Transverse colon (tissue), 4 donors: ENCODE measurements at regions not wholly inside any gene's neighbourhood (a gene's known extent, or its start where the extent isn't known, plus 50 kb on each side); places are given as distances from the start of the nearest gene placed in this dataset.

Source experiments
- DNase-seq: peaks from one replicate; pipeline ENCODE4 v3.0.0-alpha.2; 2019
- H3K27ac ChIP-seq, 4 donors: fragments of 200-600 bp; sonication (generic); 2 replicates each; pipeline ENCODE4 v1.5.1; 2016 to 2018; ENCODE audit warnings: inconsistent platforms in 4 of 4
- H3K27me3 ChIP-seq: fragments of 200-600 bp; sonication (generic); 2 replicates; pipeline ENCODE4 v1.5.1; 2017; ENCODE audit warnings: inconsistent platforms
- H3K36me3 ChIP-seq, 4 donors: fragments of 200-600 bp; sonication (generic); 2 replicates each; pipeline ENCODE4 v1.5.1; 2017 to 2019; ENCODE audit warnings: inconsistent platforms in 4 of 4
- H3K4me1 ChIP-seq, 4 donors: fragments of 200-600 bp; sonication (generic); 2 replicates each; pipeline ENCODE4 v1.5.1; 2017 to 2020; ENCODE audit warnings: inconsistent platforms in 4 of 4
- H3K4me3 ChIP-seq, 4 donors: fragments of 200-600 bp; sonication (generic); 1 replicate in 1 of 4; 2 replicates in 3 of 4; pipeline versions ENCODE4 v1.5.1 to v1.6.1; 2017 to 2019; ENCODE audit warnings: inconsistent platforms in 4 of 4
- H3K9me3 ChIP-seq, 2 donors: fragments of 200-600 bp; sonication (generic); 2 replicates each; pipeline ENCODE4 v1.5.1; 2017 to 2019; ENCODE audit warnings: inconsistent platforms in 2 of 2
- EP300 ChIP-seq: sonication (generic); formaldehyde crosslinking; IDR thresholded peaks from one replicate; pipeline ENCODE4 v1.6.1; 2017; ENCODE audit warnings: antibody characterized with exemption, low read depth
- POLR2A ChIP-seq: fragments of 450-650 bp; IDR thresholded peaks from one replicate; pipeline ENCODE4 v1.6.1; 2016; ENCODE audit warnings: antibody characterized with exemption, mild to moderate bottlenecking, moderate library complexity
- POLR2AphosphoS5 ChIP-seq, 3 donors: sonication (generic); formaldehyde crosslinking; IDR thresholded peaks; one replicate each; pipeline ENCODE4 v1.6.1; 2016; ENCODE audit warnings: antibody characterized with exemption in 3 of 3
- WGBS, 2 donors: methylation state at CpG; one replicate each; pipeline ENCODE4 v1.1.5; 2018; ENCODE audit warnings: low coverage in 1 of 2; 5-methylcytosine and 5-hydroxymethylcytosine counted together
- in situ Hi-C, 4 donors: fragments of 200-750 bp; cut with MboI; loops; one replicate each; pipeline versions ENCODE4 v1.15.0 to v1.15.1; 2017; ENCODE audit warnings: low sequenced_read_pairs in 3 of 4, low pct_ligation_motif_present in 1 of 4, low pct_unique_long_range_greater_than_20kb in 1 of 4
- intact Hi-C: fragments of 100-400 bp; cut with DNase I; formaldehyde crosslinking; loops from one replicate; pipeline ENCODE4 v1.15.1; 2023; ENCODE audit warnings: low total_unique reads
- TF ChIP-seq, protein P1 (sequence below), 5 experiments: fragments of 200-600 bp in 3 of 5; fragments of 450-650 bp in 2 of 5; sonication (generic) in 3 of 5; IDR thresholded peaks; 1 replicate in 2 of 5; 2 replicates in 3 of 5; pipeline ENCODE4 v1.5.1; 2016 to 2017; ENCODE audit warnings: antibody characterized with exemption in 5 of 5, inconsistent platforms in 3 of 5, mild to moderate bottlenecking in 2 of 5, moderate library complexity in 1 of 5

DNA sequence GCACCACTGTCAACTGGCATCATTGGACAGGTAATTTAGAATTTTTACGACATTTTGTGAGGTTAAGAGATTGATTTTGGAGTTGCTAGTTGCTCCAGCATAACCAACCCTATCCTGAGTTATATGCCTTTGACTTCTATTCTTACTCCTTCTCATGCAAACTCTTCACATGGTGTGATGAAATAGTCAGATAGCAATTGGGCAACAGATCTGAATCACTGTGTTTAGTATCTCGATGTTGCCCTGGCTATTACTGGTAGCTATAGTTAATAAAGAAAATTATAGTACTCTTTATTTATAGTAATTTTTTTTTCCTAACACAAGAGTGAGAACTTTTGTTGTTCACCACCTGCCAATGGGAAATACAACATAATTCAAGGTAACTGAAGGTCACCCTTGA is 494.8 kb upstream of the TOM1L1 start:
- in situ Hi-C loops, result loop anchor here in 1 of 4 donors (10.0 kb wide), 1 partner anchor 69 kb away; no protein-coding TSS in a partner anchor
- DNase-seq, result no peak
- Histone ChIP-seq H3K27ac (no peak overlapping the region), H3K9me3 (no peaks in the 10 kb centered on the region), H3K4me1 (no peaks in the 10 kb centered on the region), H3K4me3 (no peak overlapping the region), H3K27me3 (no peaks in the 10 kb centered on the region), H3K36me3 (no peaks in the 10 kb centered on the region)
- intact Hi-C loops, result no loop called here
- 68% methylated on average over 2 of the region's 2 CpGs; no CpG with 5 or more reads in 1 of the 2 donors for WGBS, 2 donors
- TF ChIP-seq, protein P1, sequence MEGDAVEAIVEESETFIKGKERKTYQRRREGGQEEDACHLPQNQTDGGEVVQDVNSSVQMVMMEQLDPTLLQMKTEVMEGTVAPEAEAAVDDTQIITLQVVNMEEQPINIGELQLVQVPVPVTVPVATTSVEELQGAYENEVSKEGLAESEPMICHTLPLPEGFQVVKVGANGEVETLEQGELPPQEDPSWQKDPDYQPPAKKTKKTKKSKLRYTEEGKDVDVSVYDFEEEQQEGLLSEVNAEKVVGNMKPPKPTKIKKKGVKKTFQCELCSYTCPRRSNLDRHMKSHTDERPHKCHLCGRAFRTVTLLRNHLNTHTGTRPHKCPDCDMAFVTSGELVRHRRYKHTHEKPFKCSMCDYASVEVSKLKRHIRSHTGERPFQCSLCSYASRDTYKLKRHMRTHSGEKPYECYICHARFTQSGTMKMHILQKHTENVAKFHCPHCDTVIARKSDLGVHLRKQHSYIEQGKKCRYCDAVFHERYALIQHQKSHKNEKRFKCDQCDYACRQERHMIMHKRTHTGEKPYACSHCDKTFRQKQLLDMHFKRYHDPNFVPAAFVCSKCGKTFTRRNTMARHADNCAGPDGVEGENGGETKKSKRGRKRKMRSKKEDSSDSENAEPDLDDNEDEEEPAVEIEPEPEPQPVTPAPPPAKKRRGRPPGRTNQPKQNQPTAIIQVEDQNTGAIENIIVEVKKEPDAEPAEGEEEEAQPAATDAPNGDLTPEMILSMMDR (IDR thresholded peaks at IDR 0.05), result no peak

DNA sequence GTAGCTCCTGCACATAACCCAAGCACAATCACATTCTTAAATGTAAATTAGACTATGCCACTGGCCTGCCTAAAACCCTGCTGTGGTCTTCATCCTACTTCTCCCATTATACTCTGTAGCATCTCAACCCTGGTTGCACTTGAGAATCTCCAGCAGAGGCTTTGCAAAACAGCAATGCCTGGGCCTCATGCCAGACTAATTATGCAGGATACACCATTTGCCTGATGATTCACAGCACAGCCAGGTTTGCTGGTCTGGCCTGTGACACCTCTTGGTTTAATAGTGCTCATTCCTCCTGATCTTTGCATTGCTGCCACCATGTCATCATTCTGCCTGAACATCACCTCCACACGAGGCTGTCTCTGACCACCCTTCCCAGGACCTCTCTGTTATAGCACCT is 491.9 kb upstream of the TOM1L1 start:
- no peaks in the 10 kb centered on the region for H3K27me3 ChIP-seq
- TF ChIP-seq, protein P1 (IDR thresholded peaks at IDR 0.05), result no peak
- TF ChIP-seq EP300 (no peak), POLR2AphosphoS5 (IDR thresholded peaks at IDR 0.05) (no peak), POLR2A (no peak)
- 50 to 57% methylated on average over 1 of the region's 1 CpG for WGBS, 2 donors
- H3K36me3 ChIP-seq, result no peaks in the 10 kb centered on the region
- no peaks in the 10 kb centered on the region for H3K9me3 ChIP-seq
- H3K27ac ChIP-seq, result no peak overlapping the region
- DNase-seq, result no peak
- no peaks in the 10 kb centered on the region for H3K4me1 ChIP-seq
- in situ Hi-C loops (loop anchor here in 1 of 4 donors (10.0 kb wide), 1 partner anchor 66 kb away; no protein-coding TSS in a partner anchor), intact Hi-C loops (no loop called here)
- no peak overlapping the region for H3K4me3 ChIP-seq

DNA sequence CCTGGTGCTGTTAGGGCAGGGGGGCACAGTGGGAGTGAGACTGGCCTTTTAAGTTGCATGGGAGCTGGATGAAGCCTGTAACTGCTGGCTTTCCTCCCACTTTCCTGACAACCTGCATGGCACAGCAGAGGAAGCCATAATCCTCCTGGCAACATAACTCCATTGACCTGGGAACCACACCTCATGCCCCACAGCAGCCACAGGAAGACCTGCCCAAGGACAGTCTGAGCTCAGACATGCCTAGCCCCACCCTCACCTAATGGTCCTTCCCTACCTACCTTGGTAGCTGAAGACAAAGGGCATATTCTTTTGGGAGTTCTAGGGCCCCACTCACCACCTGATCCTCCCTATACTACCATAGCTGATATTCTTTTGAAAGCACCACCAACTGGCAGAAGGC is 482.2 kb upstream of the TOM1L1 start:
- in situ Hi-C loops, result no loop called here
- intact Hi-C loops, result no loop called here
- H3K4me1 ChIP-seq, result no peaks in the 10 kb centered on the region

DNA sequence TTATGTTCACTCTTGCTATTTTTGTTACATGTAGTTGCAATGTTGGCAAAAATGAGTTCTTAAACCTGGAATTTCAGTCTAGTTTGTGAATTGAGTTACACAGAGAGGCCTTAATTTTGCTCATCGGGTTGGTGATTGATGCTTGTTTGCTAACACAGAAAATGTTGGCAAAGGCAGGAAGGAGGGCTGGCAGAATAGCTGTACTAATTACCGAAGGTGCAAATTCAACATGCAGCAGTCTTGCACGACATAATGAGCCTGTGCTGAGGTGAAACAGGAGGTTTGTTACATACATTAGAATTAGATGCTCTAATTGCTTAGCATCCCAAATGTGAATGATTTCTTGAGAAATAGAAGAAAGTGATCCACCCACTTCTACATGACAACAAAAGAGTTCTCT is 475.0 kb upstream of the TOM1L1 start:
- Histone ChIP-seq H3K27me3 (no peaks in the 10 kb centered on the region), H3K9me3 (no peaks in the 10 kb centered on the region), H3K4me3 (no peak overlapping the region), H3K36me3 (no peaks in the 10 kb centered on the region), H3K4me1 (no peaks in the 10 kb centered on the region), H3K27ac (no peak overlapping the region)
- in situ Hi-C loops, result no loop called here
- intact Hi-C loops, result no loop called here
- TF ChIP-seq POLR2AphosphoS5 (IDR thresholded peaks at IDR 0.05) (no peak), EP300 (no peak), POLR2A (no peak)
- TF ChIP-seq, protein P1 (IDR thresholded peaks at IDR 0.05), result no peak
- 38 to 71% methylated on average over 3 of the region's 3 CpGs for WGBS, 2 donors
- DNase-seq, result no peak

More for the DNA sequence above, 482.2 kb upstream of the TOM1L1 start:
- H3K27ac ChIP-seq, result no peak overlapping the region
- no peak for DNase-seq
- TF ChIP-seq POLR2AphosphoS5 (IDR thresholded peaks at IDR 0.05) (no peak), POLR2A (no peak), EP300 (no peak)
- TF ChIP-seq, protein P1 (IDR thresholded peaks at IDR 0.05), result no peak
- H3K36me3 ChIP-seq, result no peaks in the 10 kb centered on the region
- H3K27me3 ChIP-seq, result no peaks in the 10 kb centered on the region
- no peak overlapping the region for H3K4me3 ChIP-seq
- H3K9me3 ChIP-seq, result peaks cover 0 to 7% of the 10 kb centered on the region in 2 donors
